GM12891 (cell line): ENCODE measurements at regions not wholly inside any gene's neighbourhood (a gene's known extent, or its start where the extent isn't known, plus 50 kb on each side); places are given as distances from the start of the nearest gene placed in this dataset.

ENCODE experiments used
- POLR2A ChIP-seq: IDR thresholded peaks from 2 replicates; pipeline ENCODE4 v1.6.1; 2011; ENCODE audit warnings: low read depth, low read length, control low read depth
- TAF1 ChIP-seq: IDR thresholded peaks from 2 replicates; pipeline ENCODE4 v1.6.1; 2011; ENCODE audit warnings: low read depth, low read length, control low read depth

- TF ChIP-seq POLR2A (no peak), TAF1 (no peak)
Observed at GRCh38 chr9:80957801-80958200, 731.5 kb downstream of the TLE1 start.
